Stomach (tissue), 8 donors: ENCODE measurements at regions not wholly inside any gene's neighbourhood (a gene's known extent, or its start where the extent isn't known, plus 50 kb on each side); places are given as distances from the start of the nearest gene placed in this dataset.

ENCODE experiments used
- DNase-seq, 2 donors: peaks; one replicate each; pipeline versions ENCODE4 v3.0.0 to v3.0.0-alpha.2; 2013 to 2019
- H3K27ac ChIP-seq, 5 donors: fragments of 200-600 bp in 4 of 5; sonication (generic) in 4 of 5; one replicate each; pipeline ENCODE4 v1.5.1; 2013 to 2019; ENCODE audit warnings: mild to moderate bottlenecking in 1 of 5, moderate library complexity in 1 of 5
- H3K27me3 ChIP-seq, 3 donors: fragments of 200-600 bp; sonication (generic); one replicate each; pipeline ENCODE4 v1.5.1; 2017 to 2019; ENCODE audit warnings: mixed run types in 1 of 3
- H3K36me3 ChIP-seq, 4 donors: fragments of 200-600 bp; sonication (generic); 1 replicate in 3 of 4; 2 replicates in 1 of 4; pipeline ENCODE4 v1.5.1; 2016 to 2019
- H3K4me1 ChIP-seq, 4 donors: fragments of 200-600 bp; sonication (generic); one replicate each; pipeline ENCODE4 v1.5.1; 2016 to 2019
- H3K4me3 ChIP-seq, 4 donors: fragments of 200-600 bp; sonication (generic) in 3 of 4; one replicate each; pipeline ENCODE4 v1.5.1; 2016 to 2019; ENCODE audit warnings: mild to moderate bottlenecking in 1 of 4
- H3K9me3 ChIP-seq, 4 donors: fragments of 200-600 bp; sonication (generic); one replicate each; pipeline ENCODE4 v1.5.1; 2016 to 2019
- EP300 ChIP-seq: sonication (generic); formaldehyde crosslinking; IDR thresholded peaks from one replicate; pipeline ENCODE4 v1.6.1; 2017; ENCODE audit warnings: antibody characterized with exemption
- POLR2A ChIP-seq, 4 donors: fragments of 450-650 bp; IDR thresholded peaks; one replicate each; pipeline ENCODE4 v1.6.1; 2016; ENCODE audit warnings: antibody characterized with exemption in 4 of 4, control low read depth in 2 of 4, mild to moderate bottlenecking in 1 of 4, moderate library complexity in 1 of 4
- POLR2AphosphoS5 ChIP-seq, 3 donors: sonication (generic); formaldehyde crosslinking; IDR thresholded peaks; one replicate each; pipeline ENCODE4 v1.6.1; 2016; ENCODE audit warnings: antibody characterized with exemption in 3 of 3
- WGBS, 5 donors: extraction: QIAGEN DNeasy Blood & Tissue Kit in 3 of 5; methylation state at CpG; one replicate each; pipeline versions ENCODE4 v1.1.5 to v1.1.7; 2013 to 2018; 5-methylcytosine and 5-hydroxymethylcytosine counted together
- intact Hi-C: fragments of 100-400 bp; cut with DNase I; formaldehyde crosslinking; loops from one replicate; pipeline ENCODE4 v1.15.1; 2023; ENCODE audit warnings: low total_unique reads
- TF ChIP-seq, protein P1 (sequence below), 7 experiments: fragments of 450-650 bp in 4 of 7; fragments of 200-600 bp in 3 of 7; sonication (generic) in 3 of 7; IDR thresholded peaks; one replicate each; pipeline ENCODE4 v1.5.1; 2016 to 2019; ENCODE audit warnings: antibody characterized with exemption in 7 of 7, control low read depth in 2 of 7, mild to moderate bottlenecking in 1 of 7
- donor health status: healthy with polysubstance abuse.
- donor health status: Bipolar disorder and iron deficiency.
- donor health status: healthy.

DNA sequence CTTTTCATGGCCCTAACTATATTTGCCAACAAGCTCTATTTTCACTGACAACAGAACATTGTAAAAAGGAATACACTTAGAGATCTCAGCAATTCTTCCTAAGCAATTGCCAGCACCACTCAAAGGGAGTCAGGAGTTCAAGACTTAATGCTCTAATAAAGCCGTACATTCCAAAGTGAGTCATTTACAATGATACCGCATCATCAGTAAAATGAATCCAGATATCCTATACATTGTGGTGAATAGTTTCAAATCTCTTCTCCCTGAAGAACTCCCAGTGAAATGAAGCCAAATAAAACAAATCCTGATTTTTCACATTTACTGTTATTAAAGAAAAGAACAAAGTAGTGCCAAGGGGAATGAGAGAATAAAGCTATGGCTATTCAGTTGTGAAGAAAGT lies 2898.7 kb upstream of the PCDH20 start:
- Histone ChIP-seq H3K36me3 (no peaks in the 10 kb centered on the region), H3K27me3 (no peaks in the 10 kb centered on the region), H3K4me1 (no peaks in the 10 kb centered on the region), H3K27ac (no peak overlapping the region), H3K4me3 (no peak overlapping the region), H3K9me3 (peaks cover 0 to 17% (median 0%) of the 10 kb centered on the region in 4 donors)
- 80 to 89% (median 86%) methylated on average over 2 of the region's 2 CpGs for WGBS, 5 donors
- peak in 1 of 2 donors; percentile 2 for DNase-seq
- intact Hi-C loops = no loop called here
- no peak for TF ChIP-seq EP300
- no peak for TF ChIP-seq POLR2AphosphoS5 (IDR thresholded peaks at IDR 0.05)
- TF ChIP-seq, protein P1, sequence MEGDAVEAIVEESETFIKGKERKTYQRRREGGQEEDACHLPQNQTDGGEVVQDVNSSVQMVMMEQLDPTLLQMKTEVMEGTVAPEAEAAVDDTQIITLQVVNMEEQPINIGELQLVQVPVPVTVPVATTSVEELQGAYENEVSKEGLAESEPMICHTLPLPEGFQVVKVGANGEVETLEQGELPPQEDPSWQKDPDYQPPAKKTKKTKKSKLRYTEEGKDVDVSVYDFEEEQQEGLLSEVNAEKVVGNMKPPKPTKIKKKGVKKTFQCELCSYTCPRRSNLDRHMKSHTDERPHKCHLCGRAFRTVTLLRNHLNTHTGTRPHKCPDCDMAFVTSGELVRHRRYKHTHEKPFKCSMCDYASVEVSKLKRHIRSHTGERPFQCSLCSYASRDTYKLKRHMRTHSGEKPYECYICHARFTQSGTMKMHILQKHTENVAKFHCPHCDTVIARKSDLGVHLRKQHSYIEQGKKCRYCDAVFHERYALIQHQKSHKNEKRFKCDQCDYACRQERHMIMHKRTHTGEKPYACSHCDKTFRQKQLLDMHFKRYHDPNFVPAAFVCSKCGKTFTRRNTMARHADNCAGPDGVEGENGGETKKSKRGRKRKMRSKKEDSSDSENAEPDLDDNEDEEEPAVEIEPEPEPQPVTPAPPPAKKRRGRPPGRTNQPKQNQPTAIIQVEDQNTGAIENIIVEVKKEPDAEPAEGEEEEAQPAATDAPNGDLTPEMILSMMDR (IDR thresholded peaks at IDR 0.05) = no peak

DNA sequence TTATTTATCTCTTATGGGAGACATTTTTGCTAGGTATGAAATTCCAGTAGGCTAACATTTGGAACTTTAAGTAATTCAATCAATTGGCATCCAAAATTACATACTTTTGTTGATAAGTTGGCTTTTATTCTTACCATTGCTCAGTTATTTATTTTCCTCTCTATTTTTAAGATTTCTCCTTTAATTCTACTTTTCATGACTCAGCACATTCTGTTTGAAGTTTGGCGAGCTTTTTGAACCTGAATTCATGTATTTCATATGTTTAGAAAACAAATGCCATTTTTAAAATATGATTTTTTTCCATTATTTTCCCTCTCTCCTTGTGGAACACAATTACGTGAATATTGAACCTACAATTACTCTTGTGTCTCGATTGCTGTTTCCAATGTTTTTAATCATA lies 2896.3 kb upstream of the PCDH20 start:
- no peaks in the 10 kb centered on the region for H3K4me1 ChIP-seq
- WGBS, 5 donors = 80 to 87% (median 86%) methylated on average over 3 of the region's 3 CpGs
- H3K4me3 ChIP-seq = no peak overlapping the region
- TF ChIP-seq, protein P1 (IDR thresholded peaks at IDR 0.05) = no peak
- no peak for TF ChIP-seq EP300
- TF ChIP-seq POLR2A (IDR thresholded peaks at IDR 0.05) = no peak
- no peak for TF ChIP-seq POLR2AphosphoS5 (IDR thresholded peaks at IDR 0.05)
- no peak overlapping the region for H3K27ac ChIP-seq
- no peak for DNase-seq
- H3K27me3 ChIP-seq = no peaks in the 10 kb centered on the region
- H3K36me3 ChIP-seq = no peaks in the 10 kb centered on the region
- H3K9me3 ChIP-seq = peaks cover 0 to 5% (median 0%) of the 10 kb centered on the region in 4 donors
- intact Hi-C loops = no loop called here

DNA sequence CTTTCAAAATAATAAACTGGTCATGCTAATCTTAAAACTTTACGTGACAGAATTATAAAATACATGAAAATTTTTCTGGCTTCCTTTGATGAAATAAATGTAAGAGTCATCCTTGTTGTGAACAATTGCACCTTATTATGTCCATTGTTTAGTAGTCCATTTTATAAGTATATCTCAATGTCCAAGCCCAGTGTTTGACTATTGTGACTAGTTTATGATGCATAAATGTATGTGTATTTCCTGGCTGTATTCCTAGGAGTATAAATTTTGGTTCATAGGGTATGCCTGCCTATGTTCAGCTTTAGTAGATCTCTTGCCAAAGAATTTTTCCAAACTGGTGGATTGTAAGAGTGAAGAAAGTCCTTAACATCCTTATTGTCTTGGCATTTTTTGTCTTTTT lies 2895.5 kb upstream of the PCDH20 start:
- H3K9me3 ChIP-seq = peaks cover 0 to 5% (median 0%) of the 10 kb centered on the region in 4 donors
- no peak overlapping the region for H3K4me3 ChIP-seq
- DNase-seq = no peak
- H3K4me1 ChIP-seq = no peaks in the 10 kb centered on the region
- intact Hi-C loops = no loop called here
- TF ChIP-seq EP300 = no peak
- TF ChIP-seq POLR2AphosphoS5 (IDR thresholded peaks at IDR 0.05) = no peak
- no peak for TF ChIP-seq POLR2A (IDR thresholded peaks at IDR 0.05)
- TF ChIP-seq, protein P1 (IDR thresholded peaks at IDR 0.05) = no peak
- WGBS, 5 donors = 81 to 89% (median 85%) methylated on average over 1 of the region's 1 CpG
- no peak overlapping the region for H3K27ac ChIP-seq
- no peaks in the 10 kb centered on the region for H3K36me3 ChIP-seq
- H3K27me3 ChIP-seq = no peaks in the 10 kb centered on the region

DNA sequence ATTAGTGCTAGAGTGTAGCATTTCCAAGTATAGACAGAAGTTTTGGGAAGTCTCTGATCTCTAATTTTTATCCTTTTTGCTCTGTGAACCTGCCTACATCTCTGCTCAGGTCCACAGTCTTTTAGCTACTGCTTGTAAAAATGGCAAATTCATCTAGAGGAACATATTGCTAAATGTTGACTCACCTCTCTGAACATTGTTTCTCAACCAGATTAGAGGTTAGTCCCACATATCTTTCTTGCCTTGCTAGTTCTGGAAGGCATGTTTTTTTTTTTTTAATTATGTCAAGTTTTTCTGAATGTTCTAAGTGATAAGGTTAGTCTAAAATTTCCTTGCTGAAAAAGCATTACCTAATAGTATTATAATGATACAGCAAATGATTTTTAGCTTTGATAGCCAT lies 2889.6 kb upstream of the PCDH20 start:
- H3K4me1 ChIP-seq = no peaks in the 10 kb centered on the region
- no peak overlapping the region for H3K27ac ChIP-seq
- no peaks in the 10 kb centered on the region for H3K36me3 ChIP-seq
- DNase-seq = no peak
- TF ChIP-seq, protein P1 (IDR thresholded peaks at IDR 0.05) = no peak
- TF ChIP-seq POLR2AphosphoS5 (IDR thresholded peaks at IDR 0.05) (no peak), POLR2A (IDR thresholded peaks at IDR 0.05) (no peak)
- H3K27me3 ChIP-seq = no peaks in the 10 kb centered on the region
- H3K9me3 ChIP-seq = peaks cover 0 to 14% (median 0%) of the 10 kb centered on the region in 4 donors
- H3K4me3 ChIP-seq = no peak overlapping the region
- intact Hi-C loops = no loop called here
